IMR-90 (cell line): ENCODE measurements at regions not wholly inside any gene's neighbourhood (a gene's known extent, or its start where the extent isn't known, plus 50 kb on each side); places are given as distances from the start of the nearest gene placed in this dataset.

Source experiments
- ATAC-seq: fragments of 200-7000 bp; cut with Tn5 transposase; 2 replicates; pipeline ENCODE4 v1.9.1; 2020; ENCODE audit warnings: low read depth, mild to moderate bottlenecking, moderate library complexity
- BruUV-seq: library from RNA; stranded (reverse); fragments of 400-500 nt; replicated peaks from 2 replicates; lab custom pipeline; 2021; lab: Mats Ljungman, UMichigan
- CTCF ChIA-PET: fragments of 300-600 bp; formaldehyde crosslinking; extraction: SDS; loops from one replicate; lab custom pipeline; 2021; ENCODE audit warnings: antibody characterized with exemption; lab: Yijun Ruan, JAX
- POLR2A ChIA-PET: fragments of 300-600 bp; sonication (Branson Sonifier 250); formaldehyde crosslinking; loops from one replicate; lab custom pipeline; 2022; ENCODE audit warnings: antibody characterized with exemption; ENCODE audit not compliant: unreplicated experiment; lab: Charles Lee
- DNase-seq: peaks from one replicate; pipeline ENCODE4 v3.0.0; 2013
- H2AFZ ChIP-seq: replicated peaks from 2 replicates; pipeline ENCODE3; 2013; ENCODE audit warnings: low read length, mild to moderate bottlenecking; ENCODE audit not compliant: poor library complexity
- H2AK5ac ChIP-seq: 2 replicates; pipeline ENCODE4 v1.6.1; 2013; ENCODE audit warnings: low read depth, low read length, inconsistent platforms
- H2AK9ac ChIP-seq: replicated peaks from 2 replicates; pipeline ENCODE3; 2013; ENCODE audit warnings: mild to moderate bottlenecking, low read depth, low read length, moderate library complexity; ENCODE audit not compliant: poor library complexity
- H2BK120ac ChIP-seq: 2 replicates; pipeline ENCODE4 v1.6.1; 2013; ENCODE audit warnings: low read depth, low read length, inconsistent platforms
- H2BK15ac ChIP-seq: 3 replicates; pipeline ENCODE4 v1.6.1; 2013; ENCODE audit warnings: low read depth, low read length, inconsistent platforms
- H2BK20ac ChIP-seq: 2 replicates; pipeline ENCODE4 v1.6.1; 2013; ENCODE audit warnings: low read depth, mild to moderate bottlenecking, inconsistent platforms, low read length, moderate library complexity
- H2BK5ac ChIP-seq: 2 replicates; pipeline ENCODE4 v1.6.1; 2013; ENCODE audit warnings: mild to moderate bottlenecking, low read depth, low read length, inconsistent platforms; ENCODE audit not compliant: poor library complexity, severe bottlenecking
- H3K14ac ChIP-seq: replicated peaks from 2 replicates; pipeline ENCODE4 v1.6.1; 2013; ENCODE audit warnings: low read depth, low read length, inconsistent platforms
- H3K18ac ChIP-seq: 2 replicates; pipeline ENCODE4 v1.6.1; 2013; ENCODE audit warnings: low read depth, low read length, control low read depth
- H3K23ac ChIP-seq: 2 replicates; pipeline ENCODE4 v1.6.1; 2013; ENCODE audit warnings: low read depth, low read length, inconsistent platforms
- H3K27ac ChIP-seq: 2 replicates; pipeline ENCODE4 v1.5.1; 2013; ENCODE audit warnings: mild to moderate bottlenecking, control low read depth, low read length; ENCODE audit not compliant: insufficient read depth
- H3K27me3 ChIP-seq: 2 replicates; pipeline ENCODE4 v1.6.1; 2013; ENCODE audit warnings: low read length; ENCODE audit not compliant: control insufficient read depth, insufficient read depth
- H3K36me3 ChIP-seq: 2 replicates; pipeline ENCODE4 v1.6.1; 2013; ENCODE audit warnings: low read length, mixed read lengths; ENCODE audit not compliant: control insufficient read depth, insufficient read depth
- H3K4ac ChIP-seq: 2 replicates; pipeline ENCODE4 v1.6.1; 2013; ENCODE audit warnings: low read depth, low read length, inconsistent platforms
- H3K4me1 ChIP-seq: 2 replicates; pipeline ENCODE4 v1.6.1; 2013; ENCODE audit warnings: low read length, mixed read lengths; ENCODE audit not compliant: control insufficient read depth, insufficient read depth
- H3K4me2 ChIP-seq: 2 replicates; pipeline ENCODE4 v1.6.1; 2013; ENCODE audit warnings: low read depth, mild to moderate bottlenecking, control low read depth, low read length, moderate library complexity
- H3K4me3 ChIP-seq: 2 replicates; pipeline ENCODE4 v1.5.1; 2013; ENCODE audit warnings: low read depth, mild to moderate bottlenecking, control low read depth, low read length, moderate library complexity; ENCODE audit not compliant: insufficient read depth
- H3K56ac ChIP-seq: 2 replicates; pipeline ENCODE4 v1.6.1; 2013; ENCODE audit warnings: low read length, inconsistent platforms; ENCODE audit not compliant: insufficient read depth; ENCODE audit errors: extremely low read depth
- H3K79me1 ChIP-seq, 2 experiments: 2 replicates each; pipeline ENCODE4 v1.6.1; 2013; ENCODE audit warnings: low read length in 2 of 2, inconsistent platforms in 1 of 2, low read depth in 1 of 2
- H3K9ac ChIP-seq: 2 replicates; pipeline ENCODE4 v1.6.1; 2013; ENCODE audit warnings: low read depth, low read length, control low read depth
- H3K9me1 ChIP-seq: 2 replicates; pipeline ENCODE4 v1.6.1; 2013; ENCODE audit warnings: low read length, inconsistent platforms; ENCODE audit not compliant: insufficient read depth
- H3K9me3 ChIP-seq: 2 replicates; pipeline ENCODE4 v1.6.1; 2013; ENCODE audit warnings: low read length; ENCODE audit not compliant: control insufficient read depth, insufficient read depth
- H4K20me1 ChIP-seq: 2 replicates; pipeline ENCODE4 v1.6.1; 2013; ENCODE audit warnings: low read length, inconsistent platforms; ENCODE audit not compliant: insufficient read depth
- H4K5ac ChIP-seq: 2 replicates; pipeline ENCODE4 v1.6.1; 2013; ENCODE audit warnings: mild to moderate bottlenecking, low read depth, low read length, control low read depth
- H4K8ac ChIP-seq, 2 experiments: 2 replicates each; pipeline ENCODE4 v1.6.1; 2013; ENCODE audit warnings: low read depth in 2 of 2, low read length in 2 of 2, control low read depth in 1 of 2, inconsistent platforms in 1 of 2
- H4K91ac ChIP-seq: 2 replicates; pipeline ENCODE4 v1.6.1; 2013; ENCODE audit warnings: low read depth, low read length, inconsistent platforms; ENCODE audit not compliant: insufficient read depth
- BHLHE40 ChIP-seq: fragments of 150-350 bp; IDR thresholded peaks from 2 replicates; pipeline ENCODE4 v1.6.1; 2016; ENCODE audit warnings: mild to moderate bottlenecking, low read depth, low read length
- CHD1 ChIP-seq: IDR thresholded peaks from 2 replicates; pipeline ENCODE4 v1.6.1; 2012; ENCODE audit warnings: low read depth, low read length, improper control_type of control experiment
- FOS ChIP-seq: fragments of 150-350 bp; IDR thresholded peaks from 2 replicates; pipeline ENCODE4 v1.6.1; 2016; ENCODE audit warnings: low read depth, low read length
- MAZ ChIP-seq: IDR thresholded peaks from 2 replicates; pipeline ENCODE4 v1.6.1; 2012; ENCODE audit warnings: low read depth, mild to moderate bottlenecking, low read length, improper control_type of control experiment, moderate library complexity, borderline replicate concordance
- MXI1 ChIP-seq: IDR thresholded peaks from 2 replicates; pipeline ENCODE4 v1.6.1; 2012; ENCODE audit warnings: low read depth, mild to moderate bottlenecking, low read length, moderate library complexity, borderline replicate concordance
- NFE2L2 ChIP-seq: fragments of 150-350 bp; IDR thresholded peaks from 2 replicates; pipeline ENCODE4 v1.6.1; 2016; ENCODE audit warnings: low read depth, mild to moderate bottlenecking, low read length
- POLR2A ChIP-seq: IDR thresholded peaks from 2 replicates; pipeline ENCODE4 v1.6.1; 2012; ENCODE audit warnings: mild to moderate bottlenecking, low read depth, low read length
- RAD21 ChIP-seq: IDR thresholded peaks from 2 replicates; pipeline ENCODE4 v1.6.1; 2012; ENCODE audit warnings: low read length, improper control_type of control experiment
- RCOR1 ChIP-seq: IDR thresholded peaks from 2 replicates; pipeline ENCODE4 v1.6.1; 2012; ENCODE audit warnings: mild to moderate bottlenecking, low read length, improper control_type of control experiment; ENCODE audit not compliant: insufficient replicate concordance
- WGBS, 2 experiments: methylation state at CpG; one replicate each; pipeline versions ENCODE4 v1.1.5 to v1.1.7; 2013; ENCODE audit warnings: missing lambda C conversion rate in 2 of 2; ENCODE audit not compliant: insufficient read length in 1 of 2; ENCODE audit errors: extremely low coverage in 2 of 2; 5-methylcytosine and 5-hydroxymethylcytosine counted together
- dilution Hi-C: fragments of 300-500 bp; cut with HindIII; formaldehyde crosslinking; loops from one replicate; pipeline ENCODE4 v1.14.3; 2018; ENCODE audit warnings: low sequenced_read_pairs; ENCODE audit not compliant: unreplicated experiment
- in situ Hi-C: fragments of 300-500 bp; cut with MboI; formaldehyde crosslinking; loops from 3 replicates; pipeline ENCODE4 v1.14.3; 2019; ENCODE audit warnings: low sequenced_read_pairs, inconsistent platforms, mixed read lengths
- intact Hi-C: fragments of 100-400 bp; cut with micrococcal nuclease; formaldehyde crosslinking; loops from 2 replicates; pipeline ENCODE4 v1.10.0; 2022
- TF ChIP-seq, protein P1 (sequence below): fragments of 150-350 bp; IDR thresholded peaks from 2 replicates; pipeline ENCODE4 v1.6.1; 2016; ENCODE audit warnings: low read depth, mild to moderate bottlenecking, low read length, moderate library complexity, borderline replicate concordance

DNA sequence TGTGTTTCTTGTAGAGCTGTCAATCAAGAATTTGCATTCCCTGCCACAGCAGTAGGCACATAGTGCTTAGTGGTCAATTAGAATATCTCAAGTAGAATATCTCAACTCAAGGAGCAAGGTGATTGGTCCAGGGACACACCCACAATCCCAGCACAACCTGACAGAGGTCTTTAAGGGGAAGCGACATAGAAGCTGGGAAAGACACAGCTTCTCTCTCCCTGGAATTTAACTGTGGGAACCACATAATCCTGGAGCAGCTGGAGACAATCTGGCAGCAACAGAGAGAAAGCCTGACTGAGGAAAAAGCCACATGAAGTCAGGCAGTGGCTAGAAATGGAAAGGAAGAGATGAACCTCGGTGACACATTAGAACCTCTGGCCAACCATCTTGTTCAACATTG is 85.7 kb upstream of the LMO3 start:
- Histone ChIP-seq H3K27ac (no peak overlapping the region), H3K9me1 (no peaks in the 10 kb centered on the region), H3K9me3 (peaks cover 3% of the 10 kb centered on the region; the same call in 1 of the 2 replicates), H2BK5ac (no peak overlapping the region), H4K5ac (no peak overlapping the region), H3K27me3 (no peaks in the 10 kb centered on the region), H4K20me1 (no peaks in the 10 kb centered on the region), H3K79me1 (no peaks in the 10 kb centered on the region), H2BK20ac (no peak overlapping the region), H3K4me2 (no peak overlapping the region), H2BK120ac (no peak overlapping the region), H3K4me1 (no peaks in the 10 kb centered on the region), H3K14ac (no peak overlapping the region), H2AK9ac (no peak overlapping the region), H4K91ac (no peak overlapping the region), H2AK5ac (no peak overlapping the region), H4K8ac (no peak overlapping the region), H3K56ac (no peak overlapping the region), H3K4me3 (no peak overlapping the region), H3K23ac (no peak overlapping the region), H2BK15ac (no peak overlapping the region), H3K18ac (no peak overlapping the region), H2AFZ (no peak overlapping the region), H3K9ac (no peak overlapping the region), H3K4ac (no peak overlapping the region), H3K36me3 (no peaks in the 10 kb centered on the region)
- POLR2A ChIA-PET, result no interaction called here
- DNase-seq (no peak), ATAC-seq (no peak)
- intact Hi-C loops (no loop called here), in situ Hi-C loops (no loop called here), dilution Hi-C loops (no loop called here)
- no TSS peak for BruUV-seq
- TF ChIP-seq BHLHE40 (no peak), RCOR1 (no peak), POLR2A (no peak), MAZ (no peak), MXI1 (no peak), CHD1 (no peak), NFE2L2 (no peak), FOS (no peak), RAD21 (no peak)
- TF ChIP-seq, protein P1, sequence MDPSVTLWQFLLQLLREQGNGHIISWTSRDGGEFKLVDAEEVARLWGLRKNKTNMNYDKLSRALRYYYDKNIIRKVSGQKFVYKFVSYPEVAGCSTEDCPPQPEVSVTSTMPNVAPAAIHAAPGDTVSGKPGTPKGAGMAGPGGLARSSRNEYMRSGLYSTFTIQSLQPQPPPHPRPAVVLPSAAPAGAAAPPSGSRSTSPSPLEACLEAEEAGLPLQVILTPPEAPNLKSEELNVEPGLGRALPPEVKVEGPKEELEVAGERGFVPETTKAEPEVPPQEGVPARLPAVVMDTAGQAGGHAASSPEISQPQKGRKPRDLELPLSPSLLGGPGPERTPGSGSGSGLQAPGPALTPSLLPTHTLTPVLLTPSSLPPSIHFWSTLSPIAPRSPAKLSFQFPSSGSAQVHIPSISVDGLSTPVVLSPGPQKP, result no peak
- CTCF ChIA-PET, result no interaction called here
- 50% methylated on average over 2 of the region's 2 CpGs; no CpG with 5 or more reads in 1 of the 2 experiments for WGBS, 2 experiments
